SK-N-SH (cell line): ENCODE measurements at regions not wholly inside any gene's neighbourhood (a gene's known extent, or its start where the extent isn't known, plus 50 kb on each side); places are given as distances from the start of the nearest gene placed in this dataset.

Source experiments
- CHD2 ChIP-seq: fragments of 150-350 bp; IDR thresholded peaks from 2 replicates; pipeline ENCODE4 v1.6.1; 2018; ENCODE audit warnings: low read length; ENCODE audit not compliant: partially characterized antibody
- POLR2AphosphoS5 ChIP-seq: IDR thresholded peaks from 2 replicates; pipeline ENCODE4 v1.6.1; 2012; ENCODE audit warnings: low read depth, low read length
- SMC3 ChIP-seq: IDR thresholded peaks from 2 replicates; pipeline ENCODE4 v1.6.1; 2012; ENCODE audit warnings: low read depth, low read length, improper control_type of control experiment
- TF ChIP-seq, protein P1 (sequence below): fragments of 200-600 bp; sonication (generic); IDR thresholded peaks from 2 replicates; pipeline ENCODE4 v1.6.1; 2017; ENCODE audit warnings: antibody characterized with exemption, mild to moderate bottlenecking, moderate library complexity

DNA sequence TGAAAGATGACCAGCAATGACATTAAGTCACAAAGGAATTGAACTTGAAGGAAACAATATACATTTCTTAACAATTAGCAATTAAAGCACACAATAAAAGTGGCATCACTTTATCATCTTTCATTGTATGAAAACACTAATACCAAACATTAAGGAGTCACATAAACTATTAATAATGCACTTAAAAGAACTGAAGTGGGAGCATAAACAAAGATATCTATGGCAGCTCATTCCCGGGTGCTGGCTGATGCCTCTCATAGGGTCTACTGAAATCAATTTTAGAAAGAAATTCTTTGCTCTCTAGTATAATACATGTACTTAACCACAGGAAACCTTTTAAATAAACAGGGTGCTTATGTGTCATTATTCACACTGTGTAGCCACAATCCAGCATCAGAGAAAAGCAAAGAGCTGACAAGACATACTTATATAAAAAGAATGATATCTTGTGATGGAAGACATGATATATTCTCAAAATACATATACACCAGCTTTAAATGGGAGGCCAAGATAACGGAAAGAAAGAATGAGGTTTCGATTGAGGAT is 1207.8 kb downstream of the EFNB2 start:
- no peak for TF ChIP-seq SMC3
- TF ChIP-seq POLR2AphosphoS5 = no peak
- TF ChIP-seq, protein P1, sequence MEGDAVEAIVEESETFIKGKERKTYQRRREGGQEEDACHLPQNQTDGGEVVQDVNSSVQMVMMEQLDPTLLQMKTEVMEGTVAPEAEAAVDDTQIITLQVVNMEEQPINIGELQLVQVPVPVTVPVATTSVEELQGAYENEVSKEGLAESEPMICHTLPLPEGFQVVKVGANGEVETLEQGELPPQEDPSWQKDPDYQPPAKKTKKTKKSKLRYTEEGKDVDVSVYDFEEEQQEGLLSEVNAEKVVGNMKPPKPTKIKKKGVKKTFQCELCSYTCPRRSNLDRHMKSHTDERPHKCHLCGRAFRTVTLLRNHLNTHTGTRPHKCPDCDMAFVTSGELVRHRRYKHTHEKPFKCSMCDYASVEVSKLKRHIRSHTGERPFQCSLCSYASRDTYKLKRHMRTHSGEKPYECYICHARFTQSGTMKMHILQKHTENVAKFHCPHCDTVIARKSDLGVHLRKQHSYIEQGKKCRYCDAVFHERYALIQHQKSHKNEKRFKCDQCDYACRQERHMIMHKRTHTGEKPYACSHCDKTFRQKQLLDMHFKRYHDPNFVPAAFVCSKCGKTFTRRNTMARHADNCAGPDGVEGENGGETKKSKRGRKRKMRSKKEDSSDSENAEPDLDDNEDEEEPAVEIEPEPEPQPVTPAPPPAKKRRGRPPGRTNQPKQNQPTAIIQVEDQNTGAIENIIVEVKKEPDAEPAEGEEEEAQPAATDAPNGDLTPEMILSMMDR = no peak
- no peak for TF ChIP-seq CHD2
